ENCODE measurements at regions not wholly inside any gene's neighbourhood (a gene's known extent, or its start where the extent isn't known, plus 50 kb on each side); places are given as distances from the start of the nearest gene placed in this dataset.

DNA sequence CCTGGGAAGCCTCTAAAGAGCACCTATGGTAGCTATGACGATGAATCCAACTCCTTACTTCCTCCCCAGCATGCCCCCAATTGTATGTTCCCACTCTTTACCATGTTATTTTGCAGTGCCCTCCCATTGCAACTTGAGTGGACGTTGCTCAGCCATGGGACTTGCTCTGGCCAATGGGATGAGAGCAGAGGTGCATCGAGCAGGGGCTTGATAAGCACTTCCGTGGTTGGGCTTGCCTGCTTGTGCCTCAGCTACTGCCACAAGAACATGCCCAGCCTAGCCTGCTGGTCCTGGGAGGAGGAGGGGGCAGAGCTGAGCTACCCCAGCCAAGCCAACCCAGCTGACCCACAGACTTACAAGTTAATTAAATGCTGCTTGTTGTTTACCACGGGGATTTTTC lies 71.1 kb upstream of the CTNNBL1 start:
- Histone ChIP-seq H2AFZ (ENCODE audit: low read depth, low read length) (no peak overlapping the region), H3K4me1 (ENCODE audit: control insufficient read depth, extremely low read depth, insufficient read depth, low read length) (no peaks in the 10 kb centered on the region), H3K36me3 (ENCODE audit: control insufficient read depth in 2 of 2, extremely low read depth in 1 of 2, insufficient read depth in 2 of 2, low read length in 2 of 2) (no peaks in the 10 kb centered on the region), H3K9me3 (replicated peaks; ENCODE audit: control insufficient read depth, insufficient read depth, low read length) (no peaks in the 10 kb centered on the region), H3K4me3 (replicated peaks in 1 of 3; ENCODE audit: insufficient read depth in 1 of 3, low read depth in 1 of 3, low read length in 3 of 3) (no peak overlapping the region), H3K27ac (ENCODE audit: insufficient read depth, low read depth, low read length) (no peak overlapping the region), H3K9me1 (replicated peaks; ENCODE audit: control insufficient read depth, extremely low read depth, insufficient read depth, low read length) (no peaks in the 10 kb centered on the region), H3K9ac (replicated peaks; ENCODE audit: extremely low read depth, insufficient read depth, low read length) (no peak overlapping the region), H3K79me2 (ENCODE audit: control insufficient read depth, insufficient read depth, low read length) (no peaks in the 10 kb centered on the region), H4K20me1 (replicated peaks; ENCODE audit: control insufficient read depth, extremely low read depth, insufficient read depth, low read length) (no peaks in the 10 kb centered on the region), H3K4me2 (ENCODE audit: insufficient read depth, low read length) (no peak overlapping the region), H3K27me3 (ENCODE audit: control insufficient read depth in 2 of 2, insufficient read depth in 2 of 2, low read length in 2 of 2) (peaks cover 5 to 6% of the 10 kb centered on the region in 2 experiments)
- ChIA-PET POLR2A (no interaction called here), CTCF (no interaction called here)
- dilution Hi-C loops (cut with MboI; ENCODE audit: extremely low pct_ligation_motif_present, low sequenced_read_pairs) = no loop called here
- no peak for DNase-seq (ENCODE audit: low read depth, low spot score)
- intact Hi-C loops (cut with micrococcal nuclease) = no loop called here
- no peak for FAIRE-seq
- no TSS peak for BruUV-seq (replicated peaks)
- TF ChIP-seq POLR2AphosphoS5 (IDR thresholded peaks at IDR 0.05; ENCODE audit: insufficient read depth, low read depth, low read length) = no peak

DNA sequence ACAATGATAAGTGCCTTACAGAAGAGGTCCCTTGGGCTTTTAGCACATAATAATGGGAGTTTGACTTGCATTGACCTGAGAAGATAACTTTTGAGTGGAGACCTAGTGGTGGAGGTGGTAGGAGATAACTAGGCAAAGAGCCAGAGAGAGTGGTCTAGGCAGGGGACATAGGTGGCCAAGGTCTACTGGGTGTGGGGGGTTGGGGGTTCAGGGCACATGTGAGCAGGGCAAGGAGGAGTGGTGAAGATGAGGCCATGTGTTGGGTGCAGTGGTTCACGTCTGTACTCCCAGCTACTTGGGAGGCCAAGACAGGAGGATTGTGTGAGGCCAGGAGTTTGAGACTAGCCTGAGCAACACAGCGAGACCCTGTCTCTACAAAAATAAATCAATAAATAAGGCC lies 74.3 kb upstream of the CTNNBL1 start:
- Histone ChIP-seq H3K9ac (replicated peaks; ENCODE audit: extremely low read depth, insufficient read depth, low read length) (no peak overlapping the region), H2AFZ (ENCODE audit: low read depth, low read length) (no peak overlapping the region), H3K79me2 (ENCODE audit: control insufficient read depth, insufficient read depth, low read length) (no peaks in the 10 kb centered on the region), H3K27me3 (ENCODE audit: control insufficient read depth in 2 of 2, insufficient read depth in 2 of 2, low read length in 2 of 2) (peaks cover 5 to 6% of the 10 kb centered on the region in 2 experiments), H3K27ac (ENCODE audit: insufficient read depth, low read depth, low read length) (no peak overlapping the region), H3K4me3 (replicated peaks in 1 of 3; ENCODE audit: insufficient read depth in 1 of 3, low read depth in 1 of 3, low read length in 3 of 3) (no peak overlapping the region), H3K36me3 (ENCODE audit: control insufficient read depth in 2 of 2, extremely low read depth in 1 of 2, insufficient read depth in 2 of 2, low read length in 2 of 2) (no peaks in the 10 kb centered on the region), H3K4me2 (ENCODE audit: insufficient read depth, low read length) (no peak overlapping the region), H3K9me1 (replicated peaks; ENCODE audit: control insufficient read depth, extremely low read depth, insufficient read depth, low read length) (no peaks in the 10 kb centered on the region), H3K4me1 (ENCODE audit: control insufficient read depth, extremely low read depth, insufficient read depth, low read length) (no peaks in the 10 kb centered on the region), H4K20me1 (replicated peaks; ENCODE audit: control insufficient read depth, extremely low read depth, insufficient read depth, low read length) (no peaks in the 10 kb centered on the region), H3K9me3 (replicated peaks; ENCODE audit: control insufficient read depth, insufficient read depth, low read length) (no peaks in the 10 kb centered on the region)
- CTCF ChIA-PET = no interaction called here
- FAIRE-seq (no peak), DNase-seq (ENCODE audit: low read depth, low spot score) (no peak)
- no TSS peak for BruUV-seq (replicated peaks)
- TF ChIP-seq JUN (IDR thresholded peaks at IDR 0.05; ENCODE audit: borderline replicate concordance, insufficient read depth, insufficient read length, low read depth) (no peak), POLR2A (IDR thresholded peaks at IDR 0.05; ENCODE audit: low read depth, low read length) (no peak), FOS (IDR thresholded peaks at IDR 0.05; ENCODE audit: borderline replicate concordance, insufficient read depth, low read length) (no peak), GATA2 (IDR thresholded peaks at IDR 0.05; ENCODE audit: insufficient read depth, insufficient read length, low read depth, low read length) (no peak), POLR2AphosphoS5 (IDR thresholded peaks at IDR 0.05; ENCODE audit: insufficient read depth, low read depth, low read length) (no peak), EZH2 (IDR thresholded peaks at IDR 0.05; ENCODE audit: borderline replicate concordance, low read depth, low read length, severe bottlenecking) (no peak), MAX (IDR thresholded peaks at IDR 0.05; ENCODE audit: insufficient read depth, insufficient read length) (no peak), MYC (IDR thresholded peaks at IDR 0.05; ENCODE audit: low read depth, low read length) (no peak)
- TF ChIP-seq, protein P1, sequence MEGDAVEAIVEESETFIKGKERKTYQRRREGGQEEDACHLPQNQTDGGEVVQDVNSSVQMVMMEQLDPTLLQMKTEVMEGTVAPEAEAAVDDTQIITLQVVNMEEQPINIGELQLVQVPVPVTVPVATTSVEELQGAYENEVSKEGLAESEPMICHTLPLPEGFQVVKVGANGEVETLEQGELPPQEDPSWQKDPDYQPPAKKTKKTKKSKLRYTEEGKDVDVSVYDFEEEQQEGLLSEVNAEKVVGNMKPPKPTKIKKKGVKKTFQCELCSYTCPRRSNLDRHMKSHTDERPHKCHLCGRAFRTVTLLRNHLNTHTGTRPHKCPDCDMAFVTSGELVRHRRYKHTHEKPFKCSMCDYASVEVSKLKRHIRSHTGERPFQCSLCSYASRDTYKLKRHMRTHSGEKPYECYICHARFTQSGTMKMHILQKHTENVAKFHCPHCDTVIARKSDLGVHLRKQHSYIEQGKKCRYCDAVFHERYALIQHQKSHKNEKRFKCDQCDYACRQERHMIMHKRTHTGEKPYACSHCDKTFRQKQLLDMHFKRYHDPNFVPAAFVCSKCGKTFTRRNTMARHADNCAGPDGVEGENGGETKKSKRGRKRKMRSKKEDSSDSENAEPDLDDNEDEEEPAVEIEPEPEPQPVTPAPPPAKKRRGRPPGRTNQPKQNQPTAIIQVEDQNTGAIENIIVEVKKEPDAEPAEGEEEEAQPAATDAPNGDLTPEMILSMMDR (IDR thresholded peaks at IDR 0.05; ENCODE audit: extremely low read depth in 1 of 2, insufficient read depth in 1 of 2, low read depth in 1 of 2, low read length in 2 of 2) = no peak
- dilution Hi-C loops (cut with MboI; ENCODE audit: extremely low pct_ligation_motif_present, low sequenced_read_pairs) = no loop called here
- intact Hi-C loops (cut with micrococcal nuclease) = no loop called here
- POLR2A ChIA-PET = no interaction called here
